Cardiac muscle cell (in vitro differentiated cells and primary cell): ENCODE measurements at regions not wholly inside any gene's neighbourhood (a gene's known extent, or its start where the extent isn't known, plus 50 kb on each side); places are given as distances from the start of the nearest gene placed in this dataset.

Experiments
- DNase-seq, 2 donors: peaks; one replicate each; pipeline versions ENCODE4 v3.0.0 to v3.0.0-alpha.2; 2010 to 2017; ENCODE audit warnings: low read depth in 1 of 2, low spot score in 1 of 2
- H3K27ac ChIP-seq: fragments of 200-600 bp; sonication (generic); 2 replicates; pipeline ENCODE4 v1.5.1; 2016
- H3K27me3 ChIP-seq: fragments of 200-600 bp; sonication (generic); 2 replicates; pipeline ENCODE4 v1.6.0; 2016; ENCODE audit warnings: control low read depth
- H3K36me3 ChIP-seq: fragments of 200-600 bp; sonication (generic); 2 replicates; pipeline ENCODE4 v1.5.1; 2016; ENCODE audit warnings: control low read depth
- H3K4me1 ChIP-seq: fragments of 200-600 bp; sonication (generic); 2 replicates; pipeline ENCODE4 v1.8.1; 2017; ENCODE audit warnings: low read depth, mild to moderate bottlenecking, mixed run types
- H3K4me3 ChIP-seq: fragments of 200-600 bp; sonication (generic); 2 replicates; pipeline ENCODE4 v1.5.1; 2016; ENCODE audit warnings: mild to moderate bottlenecking
- H3K9me3 ChIP-seq: fragments of 200-600 bp; sonication (generic); 2 replicates; pipeline ENCODE4 v1.5.1; 2017; ENCODE audit warnings: low read depth, mild to moderate bottlenecking, control low read depth
- CTCF ChIP-seq: IDR thresholded peaks from 2 replicates; pipeline ENCODE4 v1.5.1; 2012; ENCODE audit warnings: low read depth, mild to moderate bottlenecking, low read length

GRCh38 chr17:27376637-27377547, 79.4 kb upstream of the KSR1 start:
- no peak for DNase-seq

GRCh38 chr17:27378482-27379175, 77.6 kb upstream of the KSR1 start:
- H3K27ac ChIP-seq = no peak overlapping the region
- no peaks in the 10 kb centered on the region for H3K4me1 ChIP-seq
- no peak overlapping the region for H3K4me3 ChIP-seq
- no peaks in the 10 kb centered on the region for H3K9me3 ChIP-seq
- no peaks in the 10 kb centered on the region for H3K36me3 ChIP-seq
- TF ChIP-seq CTCF = no peak
- H3K27me3 ChIP-seq = no peaks in the 10 kb centered on the region
- DNase-seq = no peak

More at GRCh38 chr17:27376637-27377547, 79.4 kb upstream of the KSR1 start:
- Histone ChIP-seq H3K36me3 (no peaks in the 10 kb centered on the region), H3K9me3 (no peaks in the 10 kb centered on the region), H3K4me3 (no peak overlapping the region), H3K27ac (no peak overlapping the region), H3K4me1 (no peaks in the 10 kb centered on the region), H3K27me3 (no peaks in the 10 kb centered on the region)
- TF ChIP-seq CTCF = no peak

- no peak for TF ChIP-seq CTCF
- no peak overlapping the region for H3K27ac ChIP-seq
- H3K9me3 ChIP-seq = no peaks in the 10 kb centered on the region
- no peaks in the 10 kb centered on the region for H3K27me3 ChIP-seq
- H3K4me3 ChIP-seq = no peak overlapping the region
- H3K4me1 ChIP-seq = no peaks in the 10 kb centered on the region
- DNase-seq = peak in 1 of 2 donors; percentile 78
- no peaks in the 10 kb centered on the region for H3K36me3 ChIP-seq
Measured at GRCh38 chr17:27379888-27380533, 76.2 kb upstream of the KSR1 start.

GRCh38 chr17:27380551-27380950, 75.7 kb upstream of the KSR1 start:
- Histone ChIP-seq H3K4me1 (no peaks in the 10 kb centered on the region), H3K4me3 (no peak overlapping the region), H3K36me3 (no peaks in the 10 kb centered on the region), H3K27me3 (no peaks in the 10 kb centered on the region), H3K27ac (no peak overlapping the region), H3K9me3 (no peaks in the 10 kb centered on the region)
- TF ChIP-seq CTCF = no peak
- DNase-seq = no peak

- Histone ChIP-seq H3K9me3 (no peaks in the 10 kb centered on the region), H3K4me3 (no peak overlapping the region), H3K4me1 (no peaks in the 10 kb centered on the region), H3K27me3 (no peaks in the 10 kb centered on the region), H3K27ac (no peak overlapping the region), H3K36me3 (no peaks in the 10 kb centered on the region)
- peak; percentile 62 to 65 for DNase-seq
- peak; percentile 93 for TF ChIP-seq CTCF
Measured at GRCh38 chr17:27381007-27381501, 75.2 kb upstream of the KSR1 start.
